ENCODE measurements at regions not wholly inside any gene's neighbourhood (a gene's known extent, or its start where the extent isn't known, plus 50 kb on each side); places are given as distances from the start of the nearest gene placed in this dataset.

DNA sequence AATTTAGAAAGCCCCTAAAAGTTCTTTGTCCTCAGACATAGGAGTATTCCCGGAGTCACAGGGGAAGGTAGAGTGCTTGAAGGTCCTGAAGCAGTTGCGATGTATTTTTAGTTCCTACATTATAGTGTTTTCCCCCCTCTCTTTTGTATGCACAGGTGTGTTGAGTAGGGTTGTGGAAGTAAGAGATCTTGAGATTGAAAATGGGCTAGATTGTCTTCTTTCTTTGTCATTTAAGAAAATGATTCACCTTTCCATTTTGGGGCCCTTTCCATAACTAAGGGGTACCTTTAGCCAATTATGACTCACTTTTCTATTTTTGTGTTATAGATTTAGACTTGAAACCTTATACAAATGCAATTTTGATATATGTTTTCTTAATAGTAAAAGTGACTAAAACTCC is 75.8 kb upstream of the AFF2 start:
- no peak for DNase-seq (ENCODE audit: low read depth)
- TF ChIP-seq, protein P1, sequence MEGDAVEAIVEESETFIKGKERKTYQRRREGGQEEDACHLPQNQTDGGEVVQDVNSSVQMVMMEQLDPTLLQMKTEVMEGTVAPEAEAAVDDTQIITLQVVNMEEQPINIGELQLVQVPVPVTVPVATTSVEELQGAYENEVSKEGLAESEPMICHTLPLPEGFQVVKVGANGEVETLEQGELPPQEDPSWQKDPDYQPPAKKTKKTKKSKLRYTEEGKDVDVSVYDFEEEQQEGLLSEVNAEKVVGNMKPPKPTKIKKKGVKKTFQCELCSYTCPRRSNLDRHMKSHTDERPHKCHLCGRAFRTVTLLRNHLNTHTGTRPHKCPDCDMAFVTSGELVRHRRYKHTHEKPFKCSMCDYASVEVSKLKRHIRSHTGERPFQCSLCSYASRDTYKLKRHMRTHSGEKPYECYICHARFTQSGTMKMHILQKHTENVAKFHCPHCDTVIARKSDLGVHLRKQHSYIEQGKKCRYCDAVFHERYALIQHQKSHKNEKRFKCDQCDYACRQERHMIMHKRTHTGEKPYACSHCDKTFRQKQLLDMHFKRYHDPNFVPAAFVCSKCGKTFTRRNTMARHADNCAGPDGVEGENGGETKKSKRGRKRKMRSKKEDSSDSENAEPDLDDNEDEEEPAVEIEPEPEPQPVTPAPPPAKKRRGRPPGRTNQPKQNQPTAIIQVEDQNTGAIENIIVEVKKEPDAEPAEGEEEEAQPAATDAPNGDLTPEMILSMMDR (IDR thresholded peaks at IDR 0.05; ENCODE audit: insufficient read depth, low read depth, low read length, missing control alignments): no peak
- H3K4me3 ChIP-seq (ENCODE audit: low read length): no peak overlapping the region

DNA sequence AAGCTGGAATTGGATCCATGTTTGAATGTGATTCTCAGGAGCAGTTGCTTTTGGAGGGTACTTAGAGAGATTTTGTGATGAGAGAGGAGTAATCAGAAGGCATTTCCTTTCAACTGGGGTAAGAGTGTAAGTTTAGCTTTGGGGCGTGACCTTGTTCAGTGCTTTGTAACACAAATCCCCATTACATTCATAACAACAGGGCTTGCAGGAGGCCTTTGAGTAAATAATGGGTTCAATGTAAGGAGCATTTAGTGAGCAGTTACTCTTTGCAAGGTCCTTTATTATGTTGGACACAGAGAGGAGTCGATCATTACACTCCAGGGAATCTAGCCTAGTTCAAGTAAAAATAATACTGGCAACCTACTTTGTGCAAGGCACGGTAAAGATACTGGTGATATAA is 74.0 kb upstream of the AFF2 start:
- TF ChIP-seq, protein P1 (IDR thresholded peaks at IDR 0.05; ENCODE audit: insufficient read depth, low read depth, low read length, missing control alignments): no peak
- DNase-seq (ENCODE audit: low read depth): no peak

DNA sequence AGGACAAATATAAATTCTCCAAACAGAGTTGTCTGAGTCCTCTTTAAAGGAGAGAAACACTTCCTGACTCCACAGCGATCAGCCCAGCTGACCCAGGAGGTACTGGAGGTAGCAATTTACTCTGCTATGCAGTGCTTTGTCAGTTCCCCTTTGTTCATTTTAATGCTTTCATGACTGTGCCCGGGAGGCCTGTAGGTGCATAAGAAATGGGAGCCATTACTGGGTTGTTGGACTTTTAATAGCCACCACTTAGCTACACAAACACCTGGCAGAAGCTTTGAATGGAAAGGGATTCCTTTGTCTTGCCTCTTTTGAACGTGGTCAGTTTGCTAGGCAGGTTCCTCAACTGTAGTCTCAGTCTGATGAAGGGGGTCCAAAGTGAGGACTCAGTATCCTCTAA is 59.0 kb upstream of the AFF2 start:
- DNase-seq (ENCODE audit: low read depth): no peak
- no peak overlapping the region for H3K4me3 ChIP-seq (ENCODE audit: low read length)
- TF ChIP-seq, protein P1 (IDR thresholded peaks at IDR 0.05; ENCODE audit: insufficient read depth, low read depth, low read length, missing control alignments): no peak

More for the DNA sequence above, 74.0 kb upstream of the AFF2 start:
- H3K4me3 ChIP-seq (ENCODE audit: low read length): no peak overlapping the region

DNA sequence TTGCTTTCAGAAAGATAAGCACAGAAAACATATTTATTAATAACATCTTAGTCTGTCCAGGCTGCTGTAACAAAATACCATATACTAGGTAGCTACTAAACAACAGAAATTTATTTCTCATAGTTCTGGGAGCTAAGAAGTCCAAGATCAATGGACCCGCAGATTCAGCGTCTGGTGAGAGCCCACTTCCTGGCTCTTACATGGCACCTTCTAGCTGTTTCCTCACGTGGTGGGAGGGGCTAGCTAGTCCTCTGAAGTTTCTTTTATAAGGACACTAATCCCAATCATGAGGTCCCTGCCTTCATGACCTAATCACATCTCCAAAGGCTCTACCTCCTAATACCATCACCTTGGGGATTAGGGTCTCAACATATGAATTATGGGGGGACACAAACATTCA is 57.2 kb upstream of the AFF2 start:
- H3K4me3 ChIP-seq (ENCODE audit: low read length): no peak overlapping the region
- no peak for DNase-seq (ENCODE audit: low read depth)
- TF ChIP-seq, protein P1 (IDR thresholded peaks at IDR 0.05; ENCODE audit: insufficient read depth, low read depth, low read length, missing control alignments): no peak

DNA sequence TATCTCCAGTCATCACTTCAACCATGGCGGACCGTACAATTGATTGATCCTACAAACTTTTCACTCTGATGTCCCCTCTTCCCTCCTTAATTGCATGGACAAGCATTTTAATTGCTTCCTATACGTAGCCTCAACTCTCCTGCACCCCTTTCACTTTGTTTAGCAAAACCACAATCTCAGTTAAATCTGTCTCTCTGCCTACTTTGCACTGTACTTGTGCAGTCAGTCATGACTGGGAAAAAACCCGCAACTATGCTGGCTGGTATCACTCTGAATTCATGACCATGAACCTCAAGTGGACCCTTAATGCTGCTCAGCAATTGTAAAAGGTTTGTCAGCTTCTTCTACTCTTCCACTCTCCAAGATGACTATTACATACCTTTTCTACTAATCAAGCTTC is 51.7 kb upstream of the AFF2 start:
- no peak for DNase-seq (ENCODE audit: low read depth)
- H3K4me3 ChIP-seq (ENCODE audit: low read length): no peak overlapping the region
- TF ChIP-seq, protein P1 (IDR thresholded peaks at IDR 0.05; ENCODE audit: insufficient read depth, low read depth, low read length, missing control alignments): no peak

Data from epithelial cell of esophagus (primary cell).